GM12873 (cell line): ENCODE measurements at regions not wholly inside any gene's neighbourhood (a gene's known extent, or its start where the extent isn't known, plus 50 kb on each side); places are given as distances from the start of the nearest gene placed in this dataset.

ENCODE experiments used
- TF ChIP-seq, protein P1 (sequence below): IDR thresholded peaks from 2 replicates; pipeline ENCODE4 v1.5.1; 2012; ENCODE audit warnings: low read depth, mild to moderate bottlenecking, moderate library complexity, low read length, control low read depth; ENCODE audit not compliant: insufficient read depth; ENCODE audit errors: missing control alignments

DNA sequence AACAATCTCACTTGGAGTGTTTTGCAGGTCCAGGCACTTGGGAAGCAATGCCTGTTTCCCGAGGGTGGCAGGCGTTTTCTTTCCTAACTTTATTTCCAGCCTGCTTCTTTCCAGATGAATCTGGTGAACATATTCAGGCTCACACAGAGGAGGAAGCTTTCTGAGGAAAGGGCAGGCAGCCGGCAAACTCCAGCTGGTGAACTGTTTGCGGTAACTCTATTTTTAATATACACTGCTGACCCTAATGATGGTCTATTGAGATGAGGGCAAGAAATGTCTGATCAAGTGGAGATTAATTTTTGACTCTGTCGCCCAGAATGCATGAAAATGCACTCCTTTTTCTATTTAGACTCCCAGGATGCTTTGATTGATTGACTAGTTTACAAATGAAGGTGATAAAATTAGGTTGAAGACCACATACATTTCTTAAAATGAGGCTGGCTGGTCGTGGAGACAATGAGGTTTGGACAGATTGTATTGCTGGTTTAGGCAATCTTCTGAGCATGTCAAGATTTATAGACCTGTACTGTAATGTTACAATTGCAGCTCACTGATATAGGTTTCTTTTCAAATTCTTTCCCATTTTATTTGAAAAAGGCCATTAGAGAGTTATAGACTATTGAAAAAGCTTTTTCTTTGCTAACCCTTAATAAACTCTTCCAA is 153.8 kb downstream of the ATG4C start:
- TF ChIP-seq, protein P1, sequence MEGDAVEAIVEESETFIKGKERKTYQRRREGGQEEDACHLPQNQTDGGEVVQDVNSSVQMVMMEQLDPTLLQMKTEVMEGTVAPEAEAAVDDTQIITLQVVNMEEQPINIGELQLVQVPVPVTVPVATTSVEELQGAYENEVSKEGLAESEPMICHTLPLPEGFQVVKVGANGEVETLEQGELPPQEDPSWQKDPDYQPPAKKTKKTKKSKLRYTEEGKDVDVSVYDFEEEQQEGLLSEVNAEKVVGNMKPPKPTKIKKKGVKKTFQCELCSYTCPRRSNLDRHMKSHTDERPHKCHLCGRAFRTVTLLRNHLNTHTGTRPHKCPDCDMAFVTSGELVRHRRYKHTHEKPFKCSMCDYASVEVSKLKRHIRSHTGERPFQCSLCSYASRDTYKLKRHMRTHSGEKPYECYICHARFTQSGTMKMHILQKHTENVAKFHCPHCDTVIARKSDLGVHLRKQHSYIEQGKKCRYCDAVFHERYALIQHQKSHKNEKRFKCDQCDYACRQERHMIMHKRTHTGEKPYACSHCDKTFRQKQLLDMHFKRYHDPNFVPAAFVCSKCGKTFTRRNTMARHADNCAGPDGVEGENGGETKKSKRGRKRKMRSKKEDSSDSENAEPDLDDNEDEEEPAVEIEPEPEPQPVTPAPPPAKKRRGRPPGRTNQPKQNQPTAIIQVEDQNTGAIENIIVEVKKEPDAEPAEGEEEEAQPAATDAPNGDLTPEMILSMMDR: no peak

GRCh38 chr1:62941780-62942179 is 157.8 kb downstream of the ATG4C start:
- TF ChIP-seq, protein P1: no peak

DNA sequence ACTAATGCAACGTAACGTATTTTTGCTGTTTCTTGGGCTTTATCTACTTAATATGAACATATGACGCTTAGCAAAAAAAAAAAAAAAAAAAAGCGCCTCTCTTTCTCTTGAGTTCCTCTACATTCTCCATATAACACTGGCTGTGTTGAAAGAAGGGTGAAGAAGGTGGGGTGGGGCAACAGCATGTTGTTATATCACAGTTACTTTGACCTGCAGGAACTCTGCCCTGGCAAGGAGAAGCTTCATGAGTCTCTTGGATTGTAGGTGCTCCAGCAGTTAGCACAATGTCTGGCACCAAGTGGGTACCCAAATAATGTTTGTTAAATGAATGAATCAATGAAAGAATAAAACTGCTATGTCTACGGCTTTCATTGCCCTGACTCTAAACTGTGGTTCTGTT is 162.6 kb downstream of the ATG4C start:
- TF ChIP-seq, protein P1: no peak

DNA sequence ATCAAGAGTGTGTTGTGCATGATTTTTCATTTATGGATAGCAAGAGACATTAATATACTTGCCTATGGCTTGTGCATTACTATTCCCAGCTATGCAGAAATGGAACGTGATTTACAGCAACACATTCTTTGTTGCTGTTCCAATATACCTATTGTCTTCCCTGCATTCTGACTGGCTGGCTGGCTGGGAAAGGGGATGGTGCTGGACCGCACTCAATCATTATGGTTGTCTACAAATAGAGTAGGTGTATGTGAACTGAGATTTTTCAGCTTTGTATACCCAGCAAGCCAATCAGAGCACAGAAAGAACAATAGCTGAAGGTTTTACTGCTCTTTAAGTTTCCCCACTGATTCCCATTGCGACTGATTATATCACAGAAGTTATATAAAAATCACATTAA is 167.5 kb downstream of the ATG4C start:
- TF ChIP-seq, protein P1: no peak

- TF ChIP-seq, protein P1: no peak
Observed at GRCh38 chr1:62952596-62952995, 168.7 kb downstream of the ATG4C start.

DNA sequence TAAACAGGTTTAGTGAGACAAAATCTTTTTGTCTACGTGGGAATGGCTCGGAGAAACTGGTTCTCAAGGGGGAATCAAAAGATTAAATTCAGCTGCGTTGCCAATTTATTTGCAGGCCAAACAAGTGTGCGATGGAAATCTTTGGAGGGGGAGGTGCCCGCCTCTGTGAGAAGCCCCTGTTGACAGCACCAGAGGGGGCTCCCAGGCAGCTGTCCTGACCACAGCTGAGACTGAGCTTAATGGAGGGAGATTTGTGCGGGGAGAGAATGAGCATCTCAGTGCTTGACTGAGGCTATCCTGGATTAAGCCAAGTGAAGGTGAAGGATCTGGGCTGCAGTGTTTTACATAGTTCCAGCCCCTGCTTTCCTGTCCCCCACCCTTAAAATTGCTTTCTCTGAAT is 169.7 kb downstream of the ATG4C start:
- TF ChIP-seq, protein P1: no peak

DNA sequence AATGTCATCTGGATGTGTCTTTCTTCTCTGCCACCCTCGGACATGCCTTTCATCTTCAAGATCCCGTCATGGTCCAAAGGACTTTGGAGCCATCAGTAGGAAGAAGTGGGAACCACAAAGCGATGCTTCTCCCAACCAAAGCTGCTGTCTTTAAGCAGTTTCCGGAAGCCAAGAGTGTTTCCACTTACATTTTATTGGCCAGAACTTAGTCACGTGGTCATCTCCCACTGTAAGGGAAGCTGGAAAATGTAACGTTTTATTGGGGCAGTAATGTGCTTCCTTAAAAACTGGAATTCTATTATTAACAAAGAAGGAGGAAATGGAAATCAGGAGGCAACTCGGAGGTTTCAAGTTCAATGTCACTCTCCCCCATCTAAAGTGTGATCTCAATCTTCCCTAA is 170.8 kb downstream of the ATG4C start:
- TF ChIP-seq, protein P1: no peak
